Endothelial cell of umbilical vein (primary cell): ENCODE measurements at regions not wholly inside any gene's neighbourhood (a gene's known extent, or its start where the extent isn't known, plus 50 kb on each side); places are given as distances from the start of the nearest gene placed in this dataset.

Source experiments
- CTCF ChIP-seq, 2 donors: IDR thresholded peaks; 1 replicate in 1 of 2; 2 replicates in 1 of 2; pipeline ENCODE4 v1.5.1; 2011; ENCODE audit warnings: low read length in 2 of 2, mild to moderate bottlenecking in 2 of 2, moderate library complexity in 2 of 2, control low read depth in 1 of 2, inconsistent platforms in 1 of 2, low read depth in 1 of 2; ENCODE audit not compliant: insufficient read depth in 1 of 2; ENCODE audit errors: extremely low read depth in 1 of 2
- EZH2 ChIP-seq: IDR thresholded peaks from 2 replicates; pipeline ENCODE4 v1.6.1; 2012; ENCODE audit warnings: borderline replicate concordance, low read depth, mild to moderate bottlenecking, moderate library complexity, low read length, inconsistent platforms; ENCODE audit not compliant: severe bottlenecking
- FOS ChIP-seq: IDR thresholded peaks from 2 replicates; pipeline ENCODE4 v1.6.1; 2011; ENCODE audit warnings: mild to moderate bottlenecking, low read length, moderate library complexity, borderline replicate concordance; ENCODE audit not compliant: insufficient read depth
- MAX ChIP-seq: IDR thresholded peaks from 2 replicates; pipeline ENCODE4 v1.6.1; 2011; ENCODE audit not compliant: insufficient read depth, insufficient read length
- MYC ChIP-seq: IDR thresholded peaks from one replicate; pipeline ENCODE4 v1.6.1; 2011; ENCODE audit warnings: mild to moderate bottlenecking, low read depth, low read length
- POLR2A ChIP-seq: IDR thresholded peaks from 2 replicates; pipeline ENCODE4 v1.6.1; 2012; ENCODE audit warnings: low read depth, mild to moderate bottlenecking, control low read depth, low read length
- POLR2AphosphoS5 ChIP-seq: IDR thresholded peaks from 2 replicates; pipeline ENCODE4 v1.6.1; 2012; ENCODE audit warnings: low read depth, mild to moderate bottlenecking, control low read depth, low read length, moderate library complexity; ENCODE audit not compliant: insufficient read depth

- TF ChIP-seq EZH2 (no peak), CTCF (IDR thresholded peaks at IDR 0.05; ENCODE audit: extremely low read depth in 1 of 2, insufficient read depth in 1 of 2, low read depth in 1 of 2, low read length in 2 of 2) (no peak), POLR2AphosphoS5 (no peak), POLR2A (no peak), MYC (no peak), MAX (no peak), FOS (no peak)
Observed at GRCh38 chr18:44321868-44322590, 358.7 kb upstream of the SETBP1 start.
